Thyroid gland (tissue), 4 donors: ENCODE measurements at regions not wholly inside any gene's neighbourhood (a gene's known extent, or its start where the extent isn't known, plus 50 kb on each side); places are given as distances from the start of the nearest gene placed in this dataset.

ENCODE experiments used
- CTCF ChIP-seq, 6 experiments: fragments of 200-600 bp in 3 of 6; fragments of 450-650 bp in 3 of 6; sonication (generic) in 3 of 6; IDR thresholded peaks; one replicate each; pipeline ENCODE4 v1.5.1; 2016 to 2019; ENCODE audit warnings: antibody characterized with exemption in 6 of 6, mild to moderate bottlenecking in 2 of 6, inconsistent platforms in 1 of 6, moderate library complexity in 1 of 6
- POLR2A ChIP-seq, 2 donors: fragments of 450-650 bp; IDR thresholded peaks; one replicate each; pipeline ENCODE4 v1.6.1; 2017; ENCODE audit warnings: antibody characterized with exemption in 2 of 2, mild to moderate bottlenecking in 2 of 2, moderate library complexity in 1 of 2

GRCh38 chr15:62989366-62990055, 53.0 kb upstream of the TPM1 start:
- TF ChIP-seq CTCF (IDR thresholded peaks at IDR 0.05) (no peak), POLR2A (IDR thresholded peaks at IDR 0.05) (no peak)
